CD14-positive monocyte (primary cell): ENCODE measurements at regions not wholly inside any gene's neighbourhood (a gene's known extent, or its start where the extent isn't known, plus 50 kb on each side); places are given as distances from the start of the nearest gene placed in this dataset.
A peak's percentile ranks its signal among the peaks of the same experiment; 100 is the strongest.
"Not testable (repeated sequence)": the region's sequence is repeated elsewhere in the genome, so short reads cannot be mapped to it uniquely, and the experiment has no call there.

ENCODE experiments used
- DNase-seq, 3 donors: peaks; one replicate each; pipeline ENCODE4 v3.0.0-alpha.2; 2011 to 2022
- H2AFZ ChIP-seq: 2 replicates; pipeline ENCODE4 v1.6.0; 2012; ENCODE audit warnings: mild to moderate bottlenecking, low read depth, low read length, inconsistent platforms; ENCODE audit not compliant: insufficient read depth, poor library complexity, severe bottlenecking
- H3K27ac ChIP-seq, 2 donors: 1 replicate in 1 of 2; 2 replicates in 1 of 2; pipeline ENCODE4 v1.5.1; 2012 to 2013; ENCODE audit warnings: low read length in 2 of 2, control low read depth in 1 of 2, inconsistent platforms in 1 of 2, low read depth in 1 of 2, mild to moderate bottlenecking in 1 of 2
- H3K27me3 ChIP-seq, 2 donors: one replicate each; pipeline versions ENCODE4 v1.6.0 to v1.6.1; 2011 to 2013; ENCODE audit warnings: low read length in 2 of 2; ENCODE audit not compliant: control insufficient read depth in 2 of 2, insufficient read depth in 2 of 2
- H3K36me3 ChIP-seq, 2 donors: replicated peaks in 1 of 2; 1 replicate in 1 of 2; 2 replicates in 1 of 2; pipeline versions ENCODE4 v1.5.1 to v1.6.1; 2012 to 2013; ENCODE audit warnings: low read length in 2 of 2, control low read depth in 1 of 2, inconsistent platforms in 1 of 2, mild to moderate bottlenecking in 1 of 2; ENCODE audit not compliant: insufficient read depth in 2 of 2, control insufficient read depth in 1 of 2
- H3K4me1 ChIP-seq, 2 donors: 1 replicate in 1 of 2; 2 replicates in 1 of 2; pipeline versions ENCODE4 v1.5.1 to v1.6.1; 2012 to 2013; ENCODE audit warnings: low read length in 2 of 2, control low read depth in 1 of 2, inconsistent platforms in 1 of 2, mild to moderate bottlenecking in 1 of 2, moderate library complexity in 1 of 2; ENCODE audit not compliant: insufficient read depth in 2 of 2, control insufficient read depth in 1 of 2
- H3K4me2 ChIP-seq: replicated peaks from 2 replicates; pipeline ENCODE3; 2012; ENCODE audit warnings: low read length, moderate library complexity, mild to moderate bottlenecking; ENCODE audit not compliant: poor library complexity, severe bottlenecking; ENCODE audit errors: extremely low read depth
- H3K4me3 ChIP-seq, 3 experiments: fragments of 200-600 bp in 1 of 3; sonication (generic) in 1 of 3; replicated peaks in 1 of 3; 1 replicate in 2 of 3; 2 replicates in 1 of 3; pipeline ENCODE4 v1.5.1; 2011 to 2013; ENCODE audit warnings: low read length in 3 of 3, mild to moderate bottlenecking in 3 of 3, control low read depth in 2 of 3, low read depth in 2 of 3, inconsistent platforms in 1 of 3, moderate library complexity in 1 of 3
- H3K79me2 ChIP-seq: 2 replicates; pipeline ENCODE4 v1.6.0; 2012; ENCODE audit warnings: mild to moderate bottlenecking, control low read depth, inconsistent platforms, low read length, moderate library complexity; ENCODE audit not compliant: insufficient read depth
- H3K9ac ChIP-seq: 2 replicates; pipeline ENCODE4 v1.6.0; 2017; ENCODE audit warnings: low read length, mild to moderate bottlenecking; ENCODE audit not compliant: insufficient read depth, poor library complexity, severe bottlenecking
- H3K9me3 ChIP-seq, 2 donors: replicated peaks in 1 of 2; 1 replicate in 1 of 2; 2 replicates in 1 of 2; pipeline versions ENCODE4 v1.5.1 to v1.6.1; 2012 to 2013; ENCODE audit warnings: low read length in 2 of 2, control low read depth in 1 of 2; ENCODE audit not compliant: control insufficient read depth in 1 of 2, insufficient read depth in 1 of 2
- H4K20me1 ChIP-seq: 2 replicates; pipeline ENCODE4 v1.6.0; 2012; ENCODE audit warnings: mild to moderate bottlenecking, low read length, control low read depth, moderate library complexity; ENCODE audit not compliant: insufficient read depth
- H3K27ac Mint-ChIP-seq, 7 donors: one replicate each; pipeline ENCODE4 v1.8.0; 2020; ENCODE audit warnings: mild to moderate bottlenecking in 7 of 7, mixed read lengths in 7 of 7, moderate library complexity in 6 of 7, inconsistent platforms in 2 of 7
- H3K27me3 Mint-ChIP-seq, 3 donors: one replicate each; pipeline ENCODE4 v1.8.0; 2021 to 2022; ENCODE audit warnings: low read depth in 3 of 3, mild to moderate bottlenecking in 3 of 3, mixed read lengths in 3 of 3, moderate library complexity in 3 of 3, inconsistent platforms in 1 of 3
- H3K36me3 Mint-ChIP-seq, 2 donors: one replicate each; pipeline ENCODE4 v1.8.0; 2020; ENCODE audit warnings: mixed read lengths in 2 of 2, inconsistent platforms in 1 of 2, mild to moderate bottlenecking in 1 of 2
- H3K4me1 Mint-ChIP-seq: one replicate; pipeline ENCODE4 v1.8.0; 2020; ENCODE audit warnings: mild to moderate bottlenecking, mixed read lengths
- H3K4me3 Mint-ChIP-seq, 2 donors: one replicate each; pipeline ENCODE4 v1.8.0; 2020; ENCODE audit warnings: mild to moderate bottlenecking in 2 of 2, mixed read lengths in 2 of 2, moderate library complexity in 1 of 2
- H3K9me3 Mint-ChIP-seq, 7 donors: one replicate each; pipeline ENCODE4 v1.8.0; 2020 to 2022; ENCODE audit warnings: mixed read lengths in 7 of 7, mild to moderate bottlenecking in 6 of 7, moderate library complexity in 6 of 7, inconsistent platforms in 2 of 7
- CTCF ChIP-seq: fragments of 200-600 bp; IDR thresholded peaks from one replicate; pipeline ENCODE4 v1.8.0; 2022; ENCODE audit warnings: antibody characterized with exemption, mild to moderate bottlenecking
- WGBS: methylation state at CpG from one replicate; pipeline ENCODE4 v1.1.5; 2013; ENCODE audit warnings: missing lambda C conversion rate; ENCODE audit not compliant: insufficient coverage; 5-methylcytosine and 5-hydroxymethylcytosine counted together
- intact Hi-C, 2 donors: fragments of 100-400 bp; cut with micrococcal nuclease; formaldehyde crosslinking; loops; one replicate each; pipeline versions ENCODE4 v1.15.0 to v1.15.1; 2023

DNA sequence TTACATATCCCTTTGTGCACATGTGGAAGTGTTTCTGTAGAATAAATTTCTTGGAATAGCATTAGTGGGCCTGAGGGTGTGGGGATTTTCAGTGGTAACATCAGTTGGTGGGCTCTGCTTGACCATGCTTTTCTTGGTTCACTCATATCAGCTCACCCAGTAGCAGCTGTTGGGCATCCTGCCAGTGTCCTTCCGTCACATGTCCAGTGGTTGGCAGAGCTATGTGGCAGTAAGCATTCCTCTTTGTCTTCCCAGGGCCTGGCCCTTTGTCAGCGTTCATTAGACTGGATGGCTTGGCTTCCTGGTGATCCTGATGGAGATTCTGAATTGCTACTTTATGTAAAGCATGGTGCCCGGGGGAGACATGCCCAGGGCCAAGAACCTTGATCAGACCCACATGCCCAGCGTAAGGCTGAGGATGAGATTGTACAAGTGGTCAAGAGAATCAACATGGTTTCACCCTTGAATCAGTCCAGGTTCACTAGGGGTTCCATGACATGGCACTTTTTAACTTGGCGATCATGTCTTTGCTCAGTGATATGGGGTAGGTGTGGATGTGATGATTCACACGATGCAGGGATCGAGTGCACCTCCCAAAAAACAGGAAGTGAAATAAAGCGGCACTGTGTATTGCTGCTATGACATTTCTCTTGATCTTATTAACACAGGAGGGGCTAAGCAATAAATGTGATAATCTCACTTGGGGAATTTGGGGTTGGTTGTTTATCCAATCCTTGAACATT is 72.1 kb upstream of the IGFBP7 start:
- H3K27ac ChIP-seq = no peak overlapping the region
- no peak overlapping the region for H3K4me3 ChIP-seq
- H3K4me1 ChIP-seq = no peaks in the 10 kb centered on the region
- TF ChIP-seq CTCF = no peak
- no peaks in the 10 kb centered on the region for H3K9me3 ChIP-seq
- Mint-ChIP-seq H3K27ac (no peak overlapping the region), H3K4me1 (peaks cover 7% of the 10 kb centered on the region), H3K36me3 (no peaks in the 10 kb centered on the region), H3K27me3 (peaks cover 0 to 2% (median 1%) of the 10 kb centered on the region in 3 donors), H3K9me3 (peaks cover 0 to 3% (median 0%) of the 10 kb centered on the region in 7 donors), H3K4me3 (no peak overlapping the region)
- peak; percentile 2 to 29 (median 3) for DNase-seq
- no peaks in the 10 kb centered on the region for H3K79me2 ChIP-seq
- H3K4me2 ChIP-seq = no peak overlapping the region
- H3K36me3 ChIP-seq = no peaks in the 10 kb centered on the region
- H4K20me1 ChIP-seq = no peaks in the 10 kb centered on the region
- no peak overlapping the region for H2AFZ ChIP-seq
- H3K9ac ChIP-seq = no peak overlapping the region
- no peaks in the 10 kb centered on the region for H3K27me3 ChIP-seq
- 59% methylated on average over 8 of the region's 8 CpGs for WGBS
- intact Hi-C loops = no loop called here

DNA sequence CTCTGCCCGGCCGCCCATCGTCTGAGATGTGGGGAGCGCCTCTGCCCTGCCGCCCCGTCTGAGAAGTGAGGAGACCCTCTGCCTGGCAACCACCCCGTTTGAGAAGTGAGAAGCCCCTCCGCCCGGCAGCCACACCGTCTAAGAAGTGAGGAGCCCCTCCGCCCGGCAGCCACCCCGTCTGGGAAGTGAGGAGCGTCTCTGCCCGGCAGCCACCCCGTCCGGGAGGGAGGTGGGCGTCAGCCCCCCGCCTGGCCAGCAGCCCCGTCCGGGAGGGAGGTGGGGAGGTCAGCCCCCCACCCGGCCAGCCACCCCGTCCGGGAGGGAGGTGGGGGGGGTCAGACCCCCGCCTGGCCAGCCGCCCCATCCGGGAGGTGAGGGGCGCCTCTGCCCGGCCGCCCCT is 63.0 kb upstream of the IGFBP7 start:
- H3K4me1 ChIP-seq, H3K4me1 Mint-ChIP-seq, H3K4me3 Mint-ChIP-seq, H3K4me3 ChIP-seq, H2AFZ ChIP-seq, H3K9me3 ChIP-seq, H3K4me2 ChIP-seq, DNase-seq, H3K27me3 Mint-ChIP-seq, intact Hi-C loops, H3K9ac ChIP-seq, H3K36me3 ChIP-seq, H4K20me1 ChIP-seq, H3K9me3 Mint-ChIP-seq, H3K27me3 ChIP-seq, H3K36me3 Mint-ChIP-seq, H3K27ac Mint-ChIP-seq, H3K27ac ChIP-seq, H3K79me2 ChIP-seq: not testable (repeated sequence)
- 98% methylated on average over 10 of the region's 30 CpGs for whole genome bisulfite sequencing
